ENCODE measurements at regions not wholly inside any gene's neighbourhood (a gene's known extent, or its start where the extent isn't known, plus 50 kb on each side); places are given as distances from the start of the nearest gene placed in this dataset.

GRCh38 chr2:5325523-5325922 lies 366.7 kb upstream of the SOX11 start:
- Histone ChIP-seq H3K27me3 (ENCODE audit: insufficient read depth, low read length) (no peaks in the 10 kb centered on the region), H3K9me3 (ENCODE audit: low read length) (no peaks in the 10 kb centered on the region), H3K4me3 (ENCODE audit: low read length) (no peak overlapping the region), H3K36me3 (ENCODE audit: insufficient read depth, low read length) (no peaks in the 10 kb centered on the region), H2AFZ (ENCODE audit: low read depth, low read length) (no peak overlapping the region), H3K4me1 (ENCODE audit: insufficient read depth, low read length) (peaks cover 4% of the 10 kb centered on the region)

GRCh38 chr2:5328826-5329225 lies 363.4 kb upstream of the SOX11 start:
- no peaks in the 10 kb centered on the region for H3K9me3 ChIP-seq (ENCODE audit: low read length)
- H3K27me3 ChIP-seq (ENCODE audit: insufficient read depth, low read length): no peaks in the 10 kb centered on the region
- no peaks in the 10 kb centered on the region for H3K4me1 ChIP-seq (ENCODE audit: insufficient read depth, low read length)
- H2AFZ ChIP-seq (ENCODE audit: low read depth, low read length): no peak overlapping the region
- H3K4me3 ChIP-seq (ENCODE audit: low read length): no peak overlapping the region
- no peaks in the 10 kb centered on the region for H3K36me3 ChIP-seq (ENCODE audit: insufficient read depth, low read length)

GRCh38 chr2:5329763-5330162 lies 362.4 kb upstream of the SOX11 start:
- no peak overlapping the region for H2AFZ ChIP-seq (ENCODE audit: low read depth, low read length)
- no peaks in the 10 kb centered on the region for H3K9me3 ChIP-seq (ENCODE audit: low read length)
- no peak overlapping the region for H3K4me3 ChIP-seq (ENCODE audit: low read length)
- no peaks in the 10 kb centered on the region for H3K36me3 ChIP-seq (ENCODE audit: insufficient read depth, low read length)
- H3K4me1 ChIP-seq (ENCODE audit: insufficient read depth, low read length): no peaks in the 10 kb centered on the region
- H3K27me3 ChIP-seq (ENCODE audit: insufficient read depth, low read length): no peaks in the 10 kb centered on the region

- H3K27me3 ChIP-seq (ENCODE audit: insufficient read depth, low read length): no peaks in the 10 kb centered on the region
- H3K4me1 ChIP-seq (ENCODE audit: insufficient read depth, low read length): no peaks in the 10 kb centered on the region
- H3K9me3 ChIP-seq (ENCODE audit: low read length): no peaks in the 10 kb centered on the region
- H3K36me3 ChIP-seq (ENCODE audit: insufficient read depth, low read length): no peaks in the 10 kb centered on the region
- H2AFZ ChIP-seq (ENCODE audit: low read depth, low read length): no peak overlapping the region
- no peak overlapping the region for H3K4me3 ChIP-seq (ENCODE audit: low read length)
Observed at GRCh38 chr2:5330961-5331360, 361.2 kb upstream of the SOX11 start.

- Histone ChIP-seq H3K9me3 (ENCODE audit: low read length) (no peaks in the 10 kb centered on the region), H3K36me3 (ENCODE audit: insufficient read depth, low read length) (no peaks in the 10 kb centered on the region), H3K4me1 (ENCODE audit: insufficient read depth, low read length) (no peaks in the 10 kb centered on the region), H3K4me3 (ENCODE audit: low read length) (no peak overlapping the region), H3K27me3 (ENCODE audit: insufficient read depth, low read length) (no peaks in the 10 kb centered on the region), H2AFZ (ENCODE audit: low read depth, low read length) (no peak overlapping the region)
Observed at GRCh38 chr2:5332925-5333324, 359.3 kb upstream of the SOX11 start.

- no peaks in the 10 kb centered on the region for H3K36me3 ChIP-seq (ENCODE audit: insufficient read depth, low read length)
Observed at GRCh38 chr2:5339473-5339872, 352.7 kb upstream of the SOX11 start.

GRCh38 chr2:5343785-5344335 lies 348.3 kb upstream of the SOX11 start:
- no peaks in the 10 kb centered on the region for H3K36me3 ChIP-seq (ENCODE audit: insufficient read depth, low read length)
- H3K4me1 ChIP-seq (ENCODE audit: insufficient read depth, low read length): peaks cover 18% of the 10 kb centered on the region
- H3K27me3 ChIP-seq (ENCODE audit: insufficient read depth, low read length): no peaks in the 10 kb centered on the region
- H3K9me3 ChIP-seq (ENCODE audit: low read length): peaks cover 5% of the 10 kb centered on the region
- H3K4me3 ChIP-seq (ENCODE audit: low read length): no peak overlapping the region
- H2AFZ ChIP-seq (ENCODE audit: low read depth, low read length): peak overlapping the region; percentile 44

More at GRCh38 chr2:5339473-5339872, 352.7 kb upstream of the SOX11 start:
- peaks cover 13% of the 10 kb centered on the region for H3K4me1 ChIP-seq (ENCODE audit: insufficient read depth, low read length)
- H3K27me3 ChIP-seq (ENCODE audit: insufficient read depth, low read length): no peaks in the 10 kb centered on the region
- no peaks in the 10 kb centered on the region for H3K9me3 ChIP-seq (ENCODE audit: low read length)
- H3K4me3 ChIP-seq (ENCODE audit: low read length): no peak overlapping the region
- H2AFZ ChIP-seq (ENCODE audit: low read depth, low read length): no peak overlapping the region

GRCh38 chr2:5352286-5352685 lies 339.9 kb upstream of the SOX11 start:
- Histone ChIP-seq H3K9me3 (ENCODE audit: low read length) (peaks cover 5% of the 10 kb centered on the region), H3K4me3 (ENCODE audit: low read length) (no peak overlapping the region), H3K27me3 (ENCODE audit: insufficient read depth, low read length) (no peaks in the 10 kb centered on the region), H3K36me3 (ENCODE audit: insufficient read depth, low read length) (no peaks in the 10 kb centered on the region), H2AFZ (ENCODE audit: low read depth, low read length) (no peak overlapping the region), H3K4me1 (ENCODE audit: insufficient read depth, low read length) (peaks cover 7% of the 10 kb centered on the region)

GRCh38 chr2:5353565-5353964 lies 338.6 kb upstream of the SOX11 start:
- Histone ChIP-seq H3K4me1 (ENCODE audit: insufficient read depth, low read length) (peaks cover 7% of the 10 kb centered on the region), H3K9me3 (ENCODE audit: low read length) (no peaks in the 10 kb centered on the region), H3K36me3 (ENCODE audit: insufficient read depth, low read length) (no peaks in the 10 kb centered on the region), H3K27me3 (ENCODE audit: insufficient read depth, low read length) (no peaks in the 10 kb centered on the region), H2AFZ (ENCODE audit: low read depth, low read length) (no peak overlapping the region), H3K4me3 (ENCODE audit: low read length) (no peak overlapping the region)

- Histone ChIP-seq H3K4me3 (ENCODE audit: low read length) (no peak overlapping the region), H3K4me1 (ENCODE audit: insufficient read depth, low read length) (no peaks in the 10 kb centered on the region), H3K36me3 (ENCODE audit: insufficient read depth, low read length) (no peaks in the 10 kb centered on the region), H3K27me3 (ENCODE audit: insufficient read depth, low read length) (no peaks in the 10 kb centered on the region), H2AFZ (ENCODE audit: low read depth, low read length) (no peak overlapping the region), H3K9me3 (ENCODE audit: low read length) (no peaks in the 10 kb centered on the region)
Observed at GRCh38 chr2:5359397-5359796, 332.8 kb upstream of the SOX11 start.

GRCh38 chr2:5360081-5360480 lies 332.1 kb upstream of the SOX11 start:
- H3K4me3 ChIP-seq (ENCODE audit: low read length): no peak overlapping the region
- H3K36me3 ChIP-seq (ENCODE audit: insufficient read depth, low read length): no peaks in the 10 kb centered on the region
- no peak overlapping the region for H2AFZ ChIP-seq (ENCODE audit: low read depth, low read length)
- no peaks in the 10 kb centered on the region for H3K4me1 ChIP-seq (ENCODE audit: insufficient read depth, low read length)
- H3K9me3 ChIP-seq (ENCODE audit: low read length): no peaks in the 10 kb centered on the region
- no peaks in the 10 kb centered on the region for H3K27me3 ChIP-seq (ENCODE audit: insufficient read depth, low read length)

GRCh38 chr2:5364361-5364760 lies 327.8 kb upstream of the SOX11 start:
- H3K9me3 ChIP-seq (ENCODE audit: low read length): no peaks in the 10 kb centered on the region
- H3K27me3 ChIP-seq (ENCODE audit: insufficient read depth, low read length): no peaks in the 10 kb centered on the region

GRCh38 chr2:5365871-5366461 lies 326.2 kb upstream of the SOX11 start:
- Histone ChIP-seq H2AFZ (ENCODE audit: low read depth, low read length) (peak overlapping the region; percentile 69), H3K27me3 (ENCODE audit: insufficient read depth, low read length) (no peaks in the 10 kb centered on the region), H3K4me3 (ENCODE audit: low read length) (no peak overlapping the region), H3K9me3 (ENCODE audit: low read length) (no peaks in the 10 kb centered on the region), H3K36me3 (ENCODE audit: insufficient read depth, low read length) (no peaks in the 10 kb centered on the region), H3K4me1 (ENCODE audit: insufficient read depth, low read length) (peaks cover 5% of the 10 kb centered on the region)

More at GRCh38 chr2:5364361-5364760, 327.8 kb upstream of the SOX11 start:
- H3K4me3 ChIP-seq (ENCODE audit: low read length): no peak overlapping the region
- H2AFZ ChIP-seq (ENCODE audit: low read depth, low read length): no peak overlapping the region
- H3K36me3 ChIP-seq (ENCODE audit: insufficient read depth, low read length): no peaks in the 10 kb centered on the region
- H3K4me1 ChIP-seq (ENCODE audit: insufficient read depth, low read length): no peaks in the 10 kb centered on the region

- Histone ChIP-seq H3K36me3 (ENCODE audit: insufficient read depth, low read length) (no peaks in the 10 kb centered on the region), H3K9me3 (ENCODE audit: low read length) (no peaks in the 10 kb centered on the region), H2AFZ (ENCODE audit: low read depth, low read length) (no peak overlapping the region), H3K4me1 (ENCODE audit: insufficient read depth, low read length) (peaks cover 13% of the 10 kb centered on the region), H3K4me3 (ENCODE audit: low read length) (no peak overlapping the region), H3K27me3 (ENCODE audit: insufficient read depth, low read length) (no peaks in the 10 kb centered on the region)
Observed at GRCh38 chr2:5367321-5367720, 324.9 kb upstream of the SOX11 start.

All from neuron (in vitro differentiated cells).